HEK293T (cell line): ENCODE measurements at regions not wholly inside any gene's neighbourhood (a gene's known extent, or its start where the extent isn't known, plus 50 kb on each side); places are given as distances from the start of the nearest gene placed in this dataset.

Experiments
- CTCF ChIA-PET: fragments of 350-600 bp; formaldehyde crosslinking; extraction: SDS; loops from one replicate; lab custom pipeline; 2021; ENCODE audit warnings: antibody characterized with exemption, inconsistent platforms; lab: Yijun Ruan, JAX
- POLR2A ChIA-PET: fragments of 350-600 bp; formaldehyde crosslinking; extraction: SDS; loops from one replicate; lab custom pipeline; 2020; ENCODE audit warnings: antibody characterized with exemption, inconsistent platforms; lab: Yijun Ruan, JAX
- DNase-seq: peaks from one replicate; pipeline ENCODE4 v3.0.0; 2012; ENCODE audit warnings: mixed read lengths; ENCODE audit errors: extremely low spot score
- ARNT ChIP-seq: fragments of 450-650 bp; IDR thresholded peaks from 2 replicates; pipeline ENCODE4 v1.6.1; 2017; ENCODE audit warnings: mild to moderate bottlenecking
- BHLHE40 ChIP-seq: fragments of 450-650 bp; IDR thresholded peaks from 2 replicates; pipeline ENCODE4 v1.6.1; 2016; ENCODE audit warnings: mild to moderate bottlenecking, moderate library complexity, borderline replicate concordance
- CTBP1 ChIP-seq: fragments of 450-650 bp; IDR thresholded peaks from 2 replicates; pipeline ENCODE4 v1.6.1; 2016; ENCODE audit warnings: borderline replicate concordance
- ELF4 ChIP-seq: fragments of 450-650 bp; IDR thresholded peaks from 2 replicates; pipeline ENCODE4 v1.6.1; 2017; ENCODE audit warnings: antibody characterized with exemption
- FOXA1 ChIP-seq: fragments of 450-650 bp; IDR thresholded peaks from 2 replicates; pipeline ENCODE4 v1.6.1; 2016; ENCODE audit warnings: mild to moderate bottlenecking
- FOXK2 ChIP-seq: fragments of 450-650 bp; IDR thresholded peaks from 2 replicates; pipeline ENCODE4 v1.6.1; 2016; ENCODE audit warnings: mild to moderate bottlenecking
- FOXM1 ChIP-seq: fragments of 450-650 bp; IDR thresholded peaks from 2 replicates; pipeline ENCODE4 v1.6.1; 2017; ENCODE audit warnings: mild to moderate bottlenecking, borderline replicate concordance
- HDGF ChIP-seq: fragments of 450-650 bp; IDR thresholded peaks from 2 replicates; pipeline ENCODE4 v1.6.1; 2017; ENCODE audit warnings: antibody characterized with exemption, borderline replicate concordance
- L3MBTL2 ChIP-seq: fragments of 450-650 bp; conservative IDR thresholded peaks from 2 replicates; pipeline ENCODE4 v1.6.1; 2016; ENCODE audit warnings: mild to moderate bottlenecking
- LEF1 ChIP-seq: fragments of 450-650 bp; IDR thresholded peaks from 2 replicates; pipeline ENCODE4 v1.6.1; 2017; ENCODE audit warnings: mild to moderate bottlenecking, borderline replicate concordance
- NFRKB ChIP-seq: fragments of 450-650 bp; IDR thresholded peaks from 2 replicates; pipeline ENCODE4 v1.6.1; 2016; ENCODE audit warnings: mild to moderate bottlenecking, moderate library complexity
- PKNOX1 ChIP-seq: fragments of 450-650 bp; IDR thresholded peaks from 2 replicates; pipeline ENCODE4 v1.6.1; 2016
- SP1 ChIP-seq: fragments of 450-650 bp; IDR thresholded peaks from 2 replicates; pipeline ENCODE4 v1.6.1; 2017
- SUZ12 ChIP-seq: fragments of 450-650 bp; IDR thresholded peaks from 2 replicates; pipeline ENCODE4 v1.6.1; 2016; ENCODE audit warnings: mild to moderate bottlenecking
- TARDBP ChIP-seq: fragments of 450-650 bp; IDR thresholded peaks from 2 replicates; pipeline ENCODE4 v1.6.1; 2016
- ZNF384 ChIP-seq: fragments of 450-650 bp; IDR thresholded peaks from 2 replicates; pipeline ENCODE4 v1.6.1; 2016

- TF ChIP-seq SP1 (no peak), ZNF384 (no peak), ARNT (no peak), SUZ12 (no peak), FOXA1 (no peak), PKNOX1 (no peak), FOXM1 (no peak), BHLHE40 (no peak), LEF1 (no peak), HDGF (no peak), ELF4 (no peak), NFRKB (no peak), FOXK2 (no peak)
- ChIA-PET CTCF (no interaction called here), POLR2A (no interaction called here)
- DNase-seq = no peak
These were observed 340.8 kb downstream of the PAPSS1 start for GRCh38 chr4:107379054-107379869.

DNA sequence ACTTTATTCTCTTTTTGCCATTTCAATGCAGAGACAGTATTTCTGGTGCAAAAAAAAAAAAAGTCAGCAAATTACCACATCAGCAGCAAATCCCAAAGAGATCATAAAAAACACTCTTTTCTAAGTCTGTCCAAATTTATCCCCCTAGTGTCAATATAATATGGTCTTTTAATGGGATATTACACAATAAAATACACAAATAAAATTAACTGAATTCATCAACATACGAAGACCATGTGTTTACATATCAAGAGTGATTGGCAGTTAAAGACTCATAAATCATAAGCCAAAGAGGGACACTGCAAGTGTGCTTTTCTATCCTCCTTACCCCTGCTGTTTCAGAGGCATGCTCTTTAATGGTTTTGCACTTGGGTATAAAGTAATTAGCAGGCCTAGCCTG is 340.2 kb upstream of the DKK2 start:
- no peak for DNase-seq
- TF ChIP-seq FOXM1 = 0 out of 2 replicates have a peak, but pooled peaks have one; percentile 21
- no peak for TF ChIP-seq L3MBTL2
- no peak for TF ChIP-seq ARNT
- TF ChIP-seq ZNF384 = peak; percentile 94
- TF ChIP-seq SP1 = no peak
- TF ChIP-seq FOXK2 = no peak
- peak; percentile 98 for TF ChIP-seq PKNOX1
- no peak for TF ChIP-seq SUZ12
- peak; percentile 88 for TF ChIP-seq FOXA1
- no peak for TF ChIP-seq HDGF
- no peak for TF ChIP-seq TARDBP
- TF ChIP-seq NFRKB = no peak
- no peak for TF ChIP-seq ELF4
- no peak for TF ChIP-seq LEF1
- peak; percentile 72 for TF ChIP-seq CTBP1
- TF ChIP-seq BHLHE40 = no peak
- CTCF ChIA-PET = no interaction called here
- POLR2A ChIA-PET = no interaction called here

- CTCF ChIA-PET = no interaction called here
- DNase-seq = no peak
- TF ChIP-seq FOXA1 (no peak), HDGF (no peak), TARDBP (no peak), SUZ12 (no peak), ELF4 (no peak), BHLHE40 (no peak), ZNF384 (no peak), PKNOX1 (no peak), L3MBTL2 (no peak), CTBP1 (no peak)
- POLR2A ChIA-PET = no interaction called here
These were observed 330.8 kb upstream of the DKK2 start for GRCh38 chr4:107366900-107367299.

DNA sequence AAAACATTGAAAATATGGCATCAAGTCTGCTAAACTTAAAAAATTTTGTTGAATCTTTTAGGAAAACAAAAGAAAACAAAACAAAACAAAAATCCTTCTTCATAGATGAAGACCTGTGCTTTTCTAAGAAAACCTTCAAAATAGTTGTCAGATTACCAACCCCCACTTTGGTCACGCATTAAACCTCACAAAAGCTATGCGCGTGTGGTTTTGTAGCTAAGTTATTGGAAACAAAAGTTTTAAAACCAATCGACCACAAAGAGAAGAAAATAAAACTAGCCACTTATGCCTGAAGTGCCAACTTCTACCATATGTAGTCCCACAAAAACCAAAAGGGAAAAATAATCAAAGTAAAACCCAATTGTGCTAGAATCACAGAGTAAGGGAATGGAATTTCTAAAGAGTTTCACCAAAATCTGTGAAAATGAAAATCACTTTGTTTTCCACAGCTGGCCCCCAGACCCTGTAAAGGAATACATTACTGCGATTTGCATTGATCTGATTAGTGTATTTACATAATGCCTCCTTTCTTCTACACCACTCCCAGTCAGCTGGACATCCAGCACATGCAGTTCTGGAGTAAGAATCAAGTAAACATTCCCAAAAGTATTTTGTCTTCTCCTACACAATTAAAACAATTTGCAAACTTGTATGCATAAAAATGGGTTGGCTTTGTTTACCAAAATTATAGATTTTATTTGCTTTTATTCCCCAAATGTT is 330.1 kb upstream of the DKK2 start:
- TF ChIP-seq NFRKB = no peak
- no peak for TF ChIP-seq PKNOX1
- TF ChIP-seq FOXM1 = no peak
- TF ChIP-seq FOXK2 = no peak
- TF ChIP-seq ARNT = no peak
- no peak for TF ChIP-seq LEF1
- TF ChIP-seq SUZ12 = no peak
- TF ChIP-seq TARDBP = no peak
- no peak for DNase-seq
- ChIA-PET CTCF (no interaction called here), POLR2A (no interaction called here)

GRCh38 chr4:107363125-107363524 is 327.0 kb upstream of the DKK2 start:
- DNase-seq = no peak
- TF ChIP-seq FOXK2 = no peak
- TF ChIP-seq HDGF = no peak
- TF ChIP-seq ZNF384 = no peak
- TF ChIP-seq FOXA1 = no peak
- no peak for TF ChIP-seq FOXM1
- TF ChIP-seq PKNOX1 = no peak
- TF ChIP-seq BHLHE40 = no peak
- TF ChIP-seq SUZ12 = no peak
- TF ChIP-seq TARDBP = no peak
- TF ChIP-seq NFRKB = no peak
- no peak for TF ChIP-seq L3MBTL2
- TF ChIP-seq LEF1 = no peak
- no peak for TF ChIP-seq SP1
- TF ChIP-seq ELF4 = no peak
- no peak for TF ChIP-seq CTBP1
- TF ChIP-seq ARNT = no peak
- POLR2A ChIA-PET = no interaction called here
- CTCF ChIA-PET = no interaction called here
